ENCODE measurements at regions not wholly inside any gene's neighbourhood (a gene's known extent, or its start where the extent isn't known, plus 50 kb on each side); places are given as distances from the start of the nearest gene placed in this dataset.

DNA sequence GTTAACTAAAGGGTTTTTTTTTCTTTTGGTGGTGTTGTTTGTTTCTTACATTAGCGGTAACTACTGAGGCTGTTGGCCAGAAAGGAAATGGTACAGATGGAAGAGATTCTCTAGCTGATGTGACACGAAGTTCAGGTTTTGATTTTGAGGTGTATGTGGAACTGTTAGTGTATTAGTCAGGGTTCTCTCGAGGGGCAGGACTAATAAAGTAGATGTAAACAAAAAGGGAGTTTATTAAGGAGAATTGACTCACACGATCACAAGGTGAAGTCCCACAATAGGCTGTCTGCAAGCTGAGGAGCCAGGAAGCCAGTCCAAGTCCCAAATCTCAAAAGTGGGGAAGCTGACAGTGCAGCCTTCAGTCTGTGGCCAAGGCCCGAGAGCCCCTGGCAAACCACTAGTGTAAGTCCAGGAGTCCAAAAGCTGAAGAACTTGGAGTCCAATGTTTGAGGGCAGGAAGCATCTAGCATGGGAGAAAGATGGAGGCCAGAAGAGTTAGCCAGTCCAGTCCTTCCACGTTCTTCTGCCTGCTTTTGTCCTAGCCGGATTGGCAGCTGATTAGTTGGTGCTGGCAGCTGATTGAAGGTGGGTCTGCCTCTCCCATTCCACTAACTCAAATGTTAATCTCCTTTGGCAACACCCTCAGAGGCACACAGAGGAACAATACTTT lies 577.6 kb downstream of the EFNB2 start:
- TF ChIP-seq GATA2 (IDR thresholded peaks at IDR 0.05; ENCODE audit: low read depth, low read length): no peak
- TF ChIP-seq GATA3 (IDR thresholded peaks at IDR 0.05; ENCODE audit: low read depth, low read length): no peak

All from SH-SY5Y (cell line).